K562 (cell line): ENCODE measurements at regions not wholly inside any gene's neighbourhood (a gene's known extent, or its start where the extent isn't known, plus 50 kb on each side); places are given as distances from the start of the nearest gene placed in this dataset.

Experiments used
- BRF1 ChIP-seq: IDR thresholded peaks from 3 replicates; pipeline ENCODE4 v1.6.1; 2011; ENCODE audit warnings: borderline replicate concordance, mild to moderate bottlenecking; ENCODE audit not compliant: insufficient read length; ENCODE audit errors: extremely low read depth
- ETS2 ChIP-seq: IDR thresholded peaks from 2 replicates; pipeline ENCODE4 v1.6.1; 2016; ENCODE audit warnings: borderline replicate concordance, missing genetic modification characterization, mild to moderate bottlenecking, moderate library complexity, missing compliant biosample characterization; ENCODE audit not compliant: poor library complexity, severe bottlenecking
- JUND ChIP-seq, 2 experiments: IDR thresholded peaks; 2 replicates in 1 of 2; 3 replicates in 1 of 2; pipeline ENCODE4 v1.6.1; 2011; ENCODE audit warnings: borderline replicate concordance in 2 of 2, low read depth in 2 of 2, low read length in 2 of 2, improper control_type of control experiment in 1 of 2, missing biosample characterization in 1 of 2, missing genetic modification characterization in 1 of 2, missing genetic modification reagents in 1 of 2
- L3MBTL2 ChIP-seq: fragments of 450-650 bp; IDR thresholded peaks from 2 replicates; pipeline ENCODE4 v1.6.1; 2016; ENCODE audit warnings: mild to moderate bottlenecking, moderate library complexity
- SMAD3 ChIP-seq: fragments of 450-650 bp; formaldehyde crosslinking; conservative IDR thresholded peaks from 2 replicates; pipeline ENCODE4 v1.4.0; 2020; ENCODE audit warnings: mild to moderate bottlenecking
- SMARCB1 ChIP-seq: IDR thresholded peaks from 2 replicates; pipeline ENCODE4 v1.6.1; 2011; ENCODE audit warnings: improper control_type of control experiment, low read depth; ENCODE audit not compliant: insufficient read length
- ZNF121 ChIP-seq: sonication (generic); formaldehyde crosslinking; conservative IDR thresholded peaks from 2 replicates; pipeline ENCODE4 v1.8.0; 2022; ENCODE audit warnings: missing genetic modification reagents
- ZZZ3 ChIP-seq: fragments of 450-650 bp; IDR thresholded peaks from 2 replicates; pipeline ENCODE4 v1.6.1; 2016; ENCODE audit warnings: antibody characterized with exemption, mild to moderate bottlenecking, moderate library complexity
- TF ChIP-seq, protein P1 (sequence below): conservative IDR thresholded peaks from 2 replicates; pipeline ENCODE4 v1.6.1; 2011; ENCODE audit warnings: low read depth, mild to moderate bottlenecking, low read length; ENCODE audit not compliant: control insufficient read depth

DNA sequence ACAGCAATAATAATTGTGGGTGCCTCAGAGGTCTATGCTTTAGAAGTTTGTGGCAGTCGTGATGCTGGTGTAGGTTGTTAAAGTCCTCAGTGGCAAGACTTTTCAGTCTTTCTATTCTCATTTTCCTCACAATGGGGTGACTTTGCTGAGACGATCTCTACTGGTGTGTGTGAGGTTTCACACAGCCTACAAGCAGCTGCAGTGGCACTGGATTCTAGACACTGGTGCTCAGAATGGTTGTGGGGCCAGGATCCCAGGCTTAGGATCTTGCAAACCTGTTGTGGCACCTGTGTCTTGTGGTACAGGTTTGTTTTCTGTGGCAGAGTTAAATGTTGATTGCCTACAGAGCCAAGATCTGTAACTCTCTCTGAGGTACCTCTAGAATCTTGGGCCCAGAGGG is 581.2 kb downstream of the PTPRC start:
- TF ChIP-seq JUND (IDR thresholded peaks at IDR 0.05; ENCODE audit: borderline replicate concordance, low read depth, low read length): no peak
- no peak for TF ChIP-seq JUND (tag; IDR thresholded peaks at IDR 0.05; ENCODE audit: borderline replicate concordance, low read depth, low read length)
- no peak for TF ChIP-seq SMARCB1
- TF ChIP-seq, protein P1, sequence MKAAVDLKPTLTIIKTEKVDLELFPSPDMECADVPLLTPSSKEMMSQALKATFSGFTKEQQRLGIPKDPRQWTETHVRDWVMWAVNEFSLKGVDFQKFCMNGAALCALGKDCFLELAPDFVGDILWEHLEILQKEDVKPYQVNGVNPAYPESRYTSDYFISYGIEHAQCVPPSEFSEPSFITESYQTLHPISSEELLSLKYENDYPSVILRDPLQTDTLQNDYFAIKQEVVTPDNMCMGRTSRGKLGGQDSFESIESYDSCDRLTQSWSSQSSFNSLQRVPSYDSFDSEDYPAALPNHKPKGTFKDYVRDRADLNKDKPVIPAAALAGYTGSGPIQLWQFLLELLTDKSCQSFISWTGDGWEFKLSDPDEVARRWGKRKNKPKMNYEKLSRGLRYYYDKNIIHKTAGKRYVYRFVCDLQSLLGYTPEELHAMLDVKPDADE: no peak
- TF ChIP-seq ZZZ3: no peak
- TF ChIP-seq SMAD3 (CRISPR knock-in tag): no peak
- no peak for TF ChIP-seq BRF1
- no peak for TF ChIP-seq L3MBTL2
- no peak for TF ChIP-seq ZNF121 (CRISPR knock-in tag)
- TF ChIP-seq ETS2 (tag): no peak
